MG63 (cell line): ENCODE measurements at regions not wholly inside any gene's neighbourhood (a gene's known extent, or its start where the extent isn't known, plus 50 kb on each side); places are given as distances from the start of the nearest gene placed in this dataset.
A peak's percentile ranks its signal among the peaks of the same experiment; 100 is the strongest.

Source experiments
- DNase-seq: peaks from one replicate; pipeline ENCODE4 v3.0.0-alpha.2; 2020
- H3K27me3 ChIP-seq: fragments of 250-450 bp; sonication (Bioruptor Pico); 2 replicates; pipeline ENCODE4 v1.5.1; 2020; ENCODE audit warnings: mild to moderate bottlenecking, moderate library complexity
- H3K36me3 ChIP-seq: fragments of 250-450 bp; sonication (Bioruptor Pico); 2 replicates; pipeline ENCODE4 v1.5.1; 2020; ENCODE audit warnings: mild to moderate bottlenecking, moderate library complexity
- H3K4me3 ChIP-seq: fragments of 250-450 bp; sonication (Bioruptor Pico); 2 replicates; pipeline ENCODE4 v1.5.1; 2020; ENCODE audit warnings: mild to moderate bottlenecking, moderate library complexity
- H3K9me3 ChIP-seq: fragments of 250-450 bp; sonication (Bioruptor Pico); 2 replicates; pipeline ENCODE4 v1.5.1; 2020; ENCODE audit warnings: mild to moderate bottlenecking, moderate library complexity

DNA sequence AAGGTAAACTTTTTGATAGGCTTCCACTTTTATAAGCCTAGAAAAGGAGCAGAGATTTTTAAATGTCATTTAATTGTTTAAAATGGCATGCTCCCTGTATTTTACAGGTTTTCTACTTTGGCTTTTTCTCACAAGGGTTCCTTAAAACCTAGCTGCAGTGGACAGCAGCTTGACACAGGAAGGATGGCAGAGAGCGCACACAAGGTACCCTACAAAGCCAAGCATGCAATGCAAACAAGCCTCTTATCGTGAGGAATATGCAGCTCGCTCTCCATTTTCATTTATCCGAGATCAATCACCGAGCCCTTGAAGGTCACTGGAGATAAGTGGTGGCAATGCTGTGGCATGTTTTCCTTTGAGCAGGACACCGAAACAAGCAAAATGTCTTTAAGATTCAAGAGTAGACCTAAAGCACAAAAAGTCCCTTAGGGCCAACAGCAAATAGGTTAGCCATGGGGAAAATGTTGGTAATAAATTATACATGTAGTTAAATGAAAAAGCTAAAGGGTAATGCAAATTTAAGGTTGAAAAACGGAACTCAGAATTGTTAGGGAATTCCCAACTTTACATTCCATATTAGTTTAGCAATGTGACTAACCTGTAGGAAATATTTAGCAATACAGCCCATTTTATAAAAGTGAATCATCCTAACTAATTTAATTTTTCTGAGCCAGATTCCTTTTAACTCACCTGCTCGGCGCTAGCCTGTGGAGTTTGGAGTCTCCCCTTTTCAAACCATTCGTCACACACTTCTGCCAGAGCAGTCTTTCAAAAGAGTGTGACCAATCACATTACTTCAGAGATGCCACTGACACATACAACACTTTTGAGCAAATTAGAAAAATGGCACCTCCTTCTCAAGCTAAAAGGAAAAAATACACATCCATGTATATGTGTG lies 337.9 kb upstream of the PKDCC start:
- Histone ChIP-seq H3K9me3 (no peaks in the 10 kb centered on the region), H3K4me3 (no peak overlapping the region), H3K27me3 (no peaks in the 10 kb centered on the region), H3K36me3 (no peaks in the 10 kb centered on the region)
- no peak for DNase-seq

DNA sequence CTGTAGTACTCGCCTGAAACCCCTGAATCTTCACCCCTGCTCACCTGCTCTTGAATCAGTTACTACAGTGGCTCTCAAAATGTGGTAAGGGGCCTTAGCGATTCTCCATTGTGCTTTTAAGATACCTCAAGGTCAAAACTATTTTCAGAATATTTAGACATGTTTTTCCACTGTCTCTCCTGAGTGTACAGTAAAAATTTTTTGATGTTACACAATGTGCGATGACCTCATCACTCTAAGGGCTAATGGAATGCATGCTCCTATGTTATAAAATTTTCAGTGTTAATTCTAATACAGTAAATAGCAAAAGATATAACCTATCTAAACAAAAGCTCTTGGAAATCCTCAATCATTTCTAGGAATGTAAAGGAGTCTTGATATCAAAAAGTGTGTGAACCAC lies 336.9 kb upstream of the PKDCC start:
- Histone ChIP-seq H3K9me3 (no peaks in the 10 kb centered on the region), H3K36me3 (no peaks in the 10 kb centered on the region), H3K4me3 (no peak overlapping the region), H3K27me3 (no peaks in the 10 kb centered on the region)
- DNase-seq = no peak

DNA sequence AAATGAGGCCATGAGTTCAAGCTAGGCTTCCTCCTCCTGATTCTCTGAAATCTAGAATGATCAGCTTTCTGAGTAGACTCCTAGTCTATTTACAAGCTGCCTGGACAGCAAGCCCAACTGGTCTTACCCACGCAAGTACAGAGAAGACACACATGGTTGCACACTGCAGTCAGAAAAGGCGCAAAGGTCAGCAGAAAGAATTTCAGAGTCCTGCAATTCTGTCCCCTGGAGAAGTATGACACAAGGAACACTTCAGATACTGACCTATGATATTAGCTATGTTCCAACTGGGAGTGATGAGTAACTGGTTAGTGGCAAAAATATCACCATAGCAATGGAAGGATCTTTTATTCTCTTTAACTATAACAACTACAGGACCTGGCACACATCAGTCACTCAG lies 336.1 kb upstream of the PKDCC start:
- H3K27me3 ChIP-seq = no peaks in the 10 kb centered on the region
- H3K9me3 ChIP-seq = no peaks in the 10 kb centered on the region
- DNase-seq = no peak
- no peaks in the 10 kb centered on the region for H3K36me3 ChIP-seq
- no peak overlapping the region for H3K4me3 ChIP-seq

DNA sequence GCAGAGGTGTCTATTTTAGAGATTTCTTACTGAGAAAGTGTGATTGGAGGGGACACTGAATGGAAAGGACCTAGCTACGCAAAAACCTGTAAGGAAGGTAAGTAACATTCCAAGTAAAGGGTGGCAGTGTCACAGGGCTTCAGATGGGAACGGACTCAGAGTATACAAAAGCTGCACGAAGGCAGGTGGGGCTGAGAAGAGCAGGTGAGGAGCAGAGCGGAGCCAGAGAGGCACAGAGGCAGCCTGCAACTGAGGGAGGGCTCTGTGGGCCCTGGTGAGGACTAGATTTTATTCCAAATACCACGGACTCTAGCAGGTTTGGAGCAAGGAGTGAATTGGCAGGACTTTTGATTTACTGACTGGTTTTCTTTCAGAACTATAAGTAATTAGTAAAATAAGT lies 331.3 kb upstream of the PKDCC start:
- no peak for DNase-seq

DNA sequence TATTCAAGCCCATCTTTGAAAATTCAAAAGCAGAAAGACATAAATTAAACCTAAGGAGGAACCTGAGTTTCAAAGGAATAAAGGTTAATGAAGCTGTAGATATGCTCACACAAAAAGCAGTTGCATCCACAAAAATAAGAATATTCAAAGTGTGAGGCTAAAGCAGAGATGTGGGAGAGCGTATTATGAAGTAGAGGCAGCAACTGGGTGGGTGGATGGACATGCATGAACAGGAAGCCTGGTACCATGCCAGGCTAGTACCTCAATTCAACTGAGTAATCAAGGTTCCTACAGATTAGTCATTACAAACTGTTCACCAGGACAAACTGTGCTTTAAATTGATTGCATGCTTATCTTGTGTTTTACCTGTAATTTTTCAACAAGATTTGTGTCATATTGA lies 330.0 kb upstream of the PKDCC start:
- Histone ChIP-seq H3K4me3 (no peak overlapping the region), H3K27me3 (no peaks in the 10 kb centered on the region), H3K9me3 (no peaks in the 10 kb centered on the region), H3K36me3 (no peaks in the 10 kb centered on the region)
- peak; percentile 29 for DNase-seq

More for the DNA sequence above, 331.3 kb upstream of the PKDCC start:
- H3K36me3 ChIP-seq = no peaks in the 10 kb centered on the region
- H3K9me3 ChIP-seq = no peaks in the 10 kb centered on the region
- no peaks in the 10 kb centered on the region for H3K27me3 ChIP-seq
- H3K4me3 ChIP-seq = no peak overlapping the region

DNA sequence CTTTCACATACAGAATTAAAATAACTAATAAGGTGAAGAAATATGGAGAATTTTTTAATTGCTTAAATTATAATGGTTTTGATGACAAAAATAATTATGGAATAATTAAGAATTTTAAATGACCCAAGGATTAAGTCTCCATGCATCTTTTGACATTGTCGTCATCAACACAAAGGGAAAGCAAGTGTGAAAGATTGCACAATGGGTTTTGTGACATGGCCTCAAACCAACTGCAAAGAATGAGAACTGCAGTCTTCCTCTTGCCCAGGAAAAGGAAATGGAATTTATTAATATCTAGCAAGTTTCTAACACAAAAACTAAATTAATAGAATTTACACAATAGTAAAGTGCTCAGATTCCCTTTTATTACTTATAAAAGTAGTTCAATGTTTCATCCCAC lies 329.1 kb upstream of the PKDCC start:
- no peaks in the 10 kb centered on the region for H3K27me3 ChIP-seq

DNA sequence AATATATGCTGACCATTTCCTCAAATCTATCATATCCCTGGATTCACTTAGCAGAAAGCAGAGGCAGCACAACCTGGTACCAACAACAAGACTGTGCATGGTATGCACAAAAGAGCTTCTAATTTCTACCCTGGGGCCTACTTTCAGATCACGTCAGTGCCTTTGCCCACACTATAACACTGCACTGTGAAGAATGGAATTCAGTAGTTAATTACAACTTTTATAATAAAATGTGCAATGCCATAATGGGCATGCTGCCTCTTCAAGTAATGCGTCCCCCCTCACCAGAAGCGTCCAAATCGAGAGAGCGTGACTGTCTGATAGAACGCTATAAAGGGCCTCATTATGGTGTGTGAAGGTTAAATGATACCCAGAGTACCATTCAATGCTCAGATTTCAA lies 328.1 kb upstream of the PKDCC start:
- no peak for DNase-seq
- H3K4me3 ChIP-seq = no peak overlapping the region
- H3K9me3 ChIP-seq = no peaks in the 10 kb centered on the region
- H3K36me3 ChIP-seq = no peaks in the 10 kb centered on the region
- no peaks in the 10 kb centered on the region for H3K27me3 ChIP-seq

More for the DNA sequence above, 329.1 kb upstream of the PKDCC start:
- Histone ChIP-seq H3K4me3 (no peak overlapping the region), H3K36me3 (no peaks in the 10 kb centered on the region), H3K9me3 (no peaks in the 10 kb centered on the region)
- no peak for DNase-seq

DNA sequence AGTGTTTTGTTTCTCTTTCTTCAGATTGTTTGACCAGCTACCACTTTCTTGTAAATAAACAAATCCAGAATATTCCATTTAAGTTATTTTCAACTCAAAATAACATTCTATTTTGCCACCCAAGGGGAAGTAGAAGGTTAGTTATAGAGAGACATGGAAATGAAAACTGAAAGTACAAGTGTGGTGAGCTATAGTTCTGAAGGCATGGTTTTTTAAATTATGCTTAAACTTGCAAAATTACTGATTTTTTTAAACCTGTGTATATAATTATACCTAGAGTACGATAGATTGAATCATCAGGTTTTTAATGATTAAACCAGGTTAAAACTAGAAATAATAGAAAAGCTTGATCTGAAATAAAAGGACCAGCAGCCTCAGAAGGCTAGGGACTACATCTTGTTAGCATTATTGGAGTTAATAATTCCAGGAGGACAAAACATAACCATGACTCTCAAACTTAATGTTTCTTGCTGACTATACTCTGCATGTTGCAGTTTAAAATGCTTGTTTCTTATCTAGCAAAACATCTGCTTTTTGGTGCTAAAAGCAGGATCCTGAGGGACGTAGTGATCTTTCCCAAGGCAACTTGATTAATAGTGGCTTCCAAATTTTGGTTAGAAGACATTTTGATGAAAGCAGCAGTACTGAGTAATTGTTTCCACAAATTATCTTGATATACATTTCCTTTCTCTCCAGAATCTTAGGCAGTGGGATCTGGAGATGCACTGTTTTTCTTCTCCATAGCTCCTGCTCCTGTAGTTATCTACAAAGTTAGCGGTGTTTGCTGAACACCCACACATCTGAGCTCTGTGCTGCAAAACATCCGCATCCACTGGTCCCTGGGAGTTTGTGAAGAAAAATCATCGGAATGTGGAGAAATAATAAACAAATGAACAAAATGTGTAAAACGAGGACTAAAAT lies 327.2 kb upstream of the PKDCC start:
- no peaks in the 10 kb centered on the region for H3K27me3 ChIP-seq
- H3K9me3 ChIP-seq = no peaks in the 10 kb centered on the region
- H3K36me3 ChIP-seq = no peaks in the 10 kb centered on the region
- DNase-seq = no peak
- H3K4me3 ChIP-seq = no peak overlapping the region

DNA sequence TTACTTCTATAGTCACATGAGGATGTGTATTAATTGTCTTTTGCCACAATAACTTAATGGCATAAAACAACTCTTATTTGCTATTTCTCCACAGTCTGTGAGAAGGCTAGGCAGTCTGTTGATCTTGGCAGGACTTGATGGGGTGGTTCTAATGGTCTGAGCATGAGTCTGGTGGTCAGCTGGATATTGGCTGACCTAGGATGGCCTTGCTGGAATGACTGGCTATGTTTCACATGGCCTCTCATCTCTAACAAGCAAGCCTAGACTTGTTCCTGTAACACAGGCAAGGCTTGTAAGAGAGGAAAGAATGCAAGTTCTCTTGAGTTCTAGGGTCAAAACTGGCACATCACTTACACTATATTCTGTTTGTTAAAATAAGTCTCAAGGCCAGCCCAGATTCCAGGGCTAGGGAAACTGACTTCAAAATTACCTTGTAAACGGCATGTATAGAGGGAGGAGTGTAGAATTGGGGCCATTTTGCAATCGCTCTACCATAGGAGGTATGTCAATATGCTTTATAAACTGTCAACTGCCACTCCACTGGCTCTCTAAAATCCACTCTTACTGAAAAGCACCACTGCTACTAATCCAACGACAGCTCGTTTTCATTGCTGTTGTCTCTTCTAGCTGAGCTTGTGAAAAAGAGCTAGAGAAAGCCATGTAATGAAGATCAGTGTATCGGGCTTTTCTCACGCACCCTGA lies 325.0 kb upstream of the PKDCC start:
- no peaks in the 10 kb centered on the region for H3K9me3 ChIP-seq
- H3K27me3 ChIP-seq = no peaks in the 10 kb centered on the region
- peak; percentile 70 for DNase-seq
- H3K4me3 ChIP-seq = no peak overlapping the region
- H3K36me3 ChIP-seq = no peaks in the 10 kb centered on the region

DNA sequence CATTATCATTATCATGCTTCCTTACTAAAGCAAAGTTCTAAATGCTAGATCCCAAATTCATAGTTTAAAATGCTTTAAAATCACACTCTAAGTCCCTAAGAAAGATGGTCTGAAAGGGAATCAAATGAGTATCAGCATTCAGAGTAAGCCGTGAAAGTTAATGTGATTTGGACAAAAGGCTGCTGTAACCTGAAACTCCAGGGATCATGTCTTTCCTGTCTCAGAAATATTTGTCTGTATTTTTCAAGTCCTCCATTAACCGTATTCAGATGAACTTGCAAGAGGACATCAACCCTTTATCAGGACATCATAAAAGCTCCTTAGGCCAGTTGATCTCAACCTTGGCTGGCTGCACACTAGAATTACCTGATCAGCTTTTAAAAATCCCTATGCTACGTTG lies 324.3 kb upstream of the PKDCC start:
- no peak for DNase-seq
- no peak overlapping the region for H3K4me3 ChIP-seq

DNA sequence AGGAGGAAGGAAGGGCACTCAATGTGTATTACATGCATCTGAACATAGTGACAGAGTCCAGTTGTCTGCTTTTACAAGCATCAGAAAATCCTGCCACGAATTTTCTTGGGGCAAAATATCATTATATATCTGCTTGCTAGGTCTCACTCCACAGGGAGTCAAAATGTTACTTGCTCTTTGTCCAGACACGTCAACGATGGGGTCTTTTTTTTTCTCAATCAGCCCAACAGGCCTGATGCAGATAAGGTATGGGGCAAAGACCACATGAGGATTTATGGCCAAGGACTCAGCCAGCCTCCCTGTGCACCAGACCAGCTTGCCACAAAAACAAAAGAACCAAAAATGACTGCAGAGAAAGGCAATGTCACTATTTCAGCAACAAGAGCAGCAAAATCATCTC lies 323.4 kb upstream of the PKDCC start:
- Histone ChIP-seq H3K4me3 (no peak overlapping the region), H3K27me3 (no peaks in the 10 kb centered on the region), H3K36me3 (no peaks in the 10 kb centered on the region), H3K9me3 (no peaks in the 10 kb centered on the region)
- no peak for DNase-seq

More for the DNA sequence above, 324.3 kb upstream of the PKDCC start:
- Histone ChIP-seq H3K27me3 (no peaks in the 10 kb centered on the region), H3K36me3 (no peaks in the 10 kb centered on the region), H3K9me3 (no peaks in the 10 kb centered on the region)

DNA sequence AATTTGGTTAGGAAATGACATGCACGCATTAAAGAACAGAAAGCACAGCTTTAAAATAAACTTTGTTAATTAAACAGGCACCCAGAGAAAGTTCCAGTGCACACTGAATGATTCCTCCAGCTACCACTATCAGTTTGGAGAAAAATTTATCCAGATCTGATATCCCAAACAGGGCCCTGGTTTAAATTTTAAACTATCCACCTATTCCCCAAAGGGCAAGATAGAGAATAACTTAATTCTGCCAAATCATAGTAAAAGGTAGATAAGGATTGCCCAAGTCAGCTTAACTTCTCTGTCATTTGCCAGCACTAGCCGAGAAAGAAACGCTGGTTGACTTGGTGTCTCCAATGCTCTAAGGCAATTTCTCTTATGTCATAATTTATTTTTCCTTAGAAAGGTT lies 321.9 kb upstream of the PKDCC start:
- no peaks in the 10 kb centered on the region for H3K9me3 ChIP-seq
- no peak for DNase-seq
- no peaks in the 10 kb centered on the region for H3K27me3 ChIP-seq
- no peak overlapping the region for H3K4me3 ChIP-seq
- no peaks in the 10 kb centered on the region for H3K36me3 ChIP-seq

DNA sequence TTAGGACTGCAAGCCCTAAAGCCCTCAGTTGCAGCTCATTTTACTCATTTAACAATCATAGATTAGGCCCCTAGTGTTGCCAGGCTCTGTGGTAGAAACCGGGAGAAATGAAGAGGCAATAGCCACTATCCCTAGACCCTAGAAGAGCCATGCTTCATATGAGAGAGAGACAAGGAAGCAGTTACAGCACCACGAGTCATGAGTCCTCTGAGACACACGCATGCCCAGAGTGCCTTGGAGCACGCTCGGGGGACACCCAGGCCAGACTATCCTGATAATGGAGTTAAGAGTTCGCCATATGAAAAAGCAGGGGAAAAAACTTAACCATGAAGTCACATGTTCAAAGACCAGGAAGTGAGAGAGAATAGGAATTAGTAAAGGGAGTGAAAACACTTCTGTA lies 321.5 kb upstream of the PKDCC start:
- Histone ChIP-seq H3K36me3 (no peaks in the 10 kb centered on the region), H3K9me3 (no peaks in the 10 kb centered on the region), H3K4me3 (no peak overlapping the region), H3K27me3 (no peaks in the 10 kb centered on the region)
- DNase-seq = peak; percentile 20

DNA sequence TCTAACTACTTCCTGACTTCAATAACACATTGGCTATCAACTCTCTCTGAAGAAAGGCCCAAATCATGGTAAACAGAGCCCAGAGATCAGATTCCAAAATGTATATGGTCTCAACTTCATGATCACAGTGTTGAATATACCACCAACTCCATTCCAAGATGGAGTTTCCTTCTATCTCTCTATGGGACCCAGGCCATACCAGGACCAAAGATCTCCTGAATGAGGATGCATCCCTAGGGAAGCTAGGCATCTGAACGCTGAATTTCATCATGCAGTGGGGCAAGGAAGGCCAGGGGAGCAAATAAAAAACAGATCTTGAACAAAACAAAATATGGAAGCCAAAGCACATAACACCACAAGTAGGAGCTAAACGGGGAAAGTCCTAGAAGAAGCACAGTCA lies 320.7 kb upstream of the PKDCC start:
- H3K9me3 ChIP-seq = no peaks in the 10 kb centered on the region
- DNase-seq = no peak
- H3K36me3 ChIP-seq = no peaks in the 10 kb centered on the region
- no peaks in the 10 kb centered on the region for H3K27me3 ChIP-seq
- H3K4me3 ChIP-seq = no peak overlapping the region

DNA sequence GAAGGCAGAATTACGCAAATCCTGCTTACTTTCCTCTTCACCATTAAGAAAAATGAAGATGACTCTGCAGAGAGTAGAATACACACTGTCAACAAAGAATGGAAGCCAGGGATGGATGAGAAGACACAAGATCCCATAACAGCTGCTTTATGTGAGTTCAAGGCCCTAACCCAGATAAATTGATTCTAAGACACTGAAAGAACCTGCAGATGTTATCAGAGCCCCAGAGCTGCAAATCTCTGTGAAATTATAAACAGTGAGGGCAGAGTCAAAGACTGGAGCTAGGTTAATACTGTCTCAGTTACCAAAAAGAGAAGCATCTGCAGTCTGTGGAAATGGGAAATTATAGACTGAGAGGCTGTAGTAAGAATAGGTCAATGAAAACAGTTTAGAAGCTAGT lies 320.1 kb upstream of the PKDCC start:
- H3K36me3 ChIP-seq = no peaks in the 10 kb centered on the region
- no peak for DNase-seq
- no peaks in the 10 kb centered on the region for H3K9me3 ChIP-seq

DNA sequence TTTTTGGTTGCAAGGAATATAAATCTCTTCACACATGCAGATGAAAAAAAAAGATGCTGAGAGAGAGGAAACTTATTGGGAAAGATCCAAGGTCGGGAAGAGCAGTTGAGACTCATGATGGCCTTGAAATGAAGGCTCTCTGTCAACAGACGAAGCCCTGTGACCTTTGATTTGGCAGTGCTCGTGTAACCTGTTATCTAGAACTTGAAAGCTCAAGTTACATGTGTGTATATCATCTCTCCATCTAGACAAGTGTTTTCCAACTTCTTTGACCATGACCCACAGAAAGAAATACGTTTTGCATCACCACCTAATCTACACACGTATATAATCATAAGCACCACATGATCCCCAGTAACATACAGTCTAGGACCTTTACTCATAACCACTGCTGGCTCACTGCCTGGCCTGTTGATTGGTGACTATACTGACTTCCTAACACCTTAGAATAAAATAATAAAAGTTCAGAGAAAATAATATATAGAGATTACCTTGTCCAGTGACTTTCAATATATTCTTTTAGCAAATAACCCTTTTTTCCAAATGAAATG lies 319.0 kb upstream of the PKDCC start:
- H3K36me3 ChIP-seq = no peaks in the 10 kb centered on the region
- no peak overlapping the region for H3K4me3 ChIP-seq
- H3K27me3 ChIP-seq = no peaks in the 10 kb centered on the region
- H3K9me3 ChIP-seq = no peaks in the 10 kb centered on the region
- peak; percentile 25 for DNase-seq

More for the DNA sequence above, 320.1 kb upstream of the PKDCC start:
- no peak overlapping the region for H3K4me3 ChIP-seq
- H3K27me3 ChIP-seq = no peaks in the 10 kb centered on the region
